ENCODE measurements at regions not wholly inside any gene's neighbourhood (a gene's known extent, or its start where the extent isn't known, plus 50 kb on each side); places are given as distances from the start of the nearest gene placed in this dataset.
A peak's percentile ranks its signal among the peaks of the same experiment; 100 is the strongest.
"Not testable (repeated sequence)": the region's sequence is repeated elsewhere in the genome, so short reads cannot be mapped to it uniquely, and the experiment has no call there.

GRCh38 chr6:26175033-26175427 lies 87.8 kb downstream of the HFE start:
- DNase-seq, result no peak

- DNase-seq, result peak in 3 of 5 experiments; percentile 27 to 84 (median 50)
Measured at GRCh38 chr6:26175428-26176181, 88.4 kb downstream of the HFE start.

GRCh38 chr6:26179675-26180074 lies 92.4 kb downstream of the HFE start:
- no peak for DNase-seq

- peak in 1 of 5 experiments; percentile 82 for DNase-seq
Measured at GRCh38 chr6:26180346-26180745, 93.1 kb downstream of the HFE start.

GRCh38 chr6:26183237-26183580 lies 96.0 kb downstream of the HFE start:
- no peak for DNase-seq

- DNase-seq, result peak in 4 of 5 experiments; percentile 24 to 94 (median 54)
Measured at GRCh38 chr6:26183581-26184366, 96.5 kb downstream of the HFE start.

GRCh38 chr6:26184367-26184891 lies 97.2 kb downstream of the HFE start:
- DNase-seq, result peak in 1 of 5 experiments; percentile 44

- DNase-seq, result peak in 1 of 5 experiments; percentile 54
Measured at GRCh38 chr6:26185004-26185403, 97.8 kb downstream of the HFE start.

GRCh38 chr6:26185802-26186201 lies 98.6 kb downstream of the HFE start:
- DNase-seq, result no peak

GRCh38 chr6:26186652-26187051 lies 99.4 kb downstream of the HFE start:
- DNase-seq, result no peak

GRCh38 chr6:26187292-26187691 lies 100.1 kb downstream of the HFE start:
- no peak for DNase-seq

GRCh38 chr6:26187981-26188635 lies 100.9 kb downstream of the HFE start:
- peak in 2 of 5 experiments; percentile 38 to 91 for DNase-seq

- DNase-seq, result not testable (repeated sequence)
Measured at GRCh38 chr6:26191512-26191911, 104.3 kb downstream of the HFE start.

- DNase-seq, result no peak
Measured at GRCh38 chr6:26193467-26194328, 106.5 kb downstream of the HFE start.

GRCh38 chr6:26194329-26194701 lies 107.1 kb downstream of the HFE start:
- DNase-seq, result no peak

- DNase-seq, result no peak
Measured at GRCh38 chr6:26194816-26195375, 107.7 kb downstream of the HFE start.

- DNase-seq, result peak; percentile 59 to 97 (median 81)
Measured at GRCh38 chr6:26195376-26195923, 108.2 kb downstream of the HFE start.

- peak in 2 of 5 experiments; percentile 18 to 82 for DNase-seq
Measured at GRCh38 chr6:26195924-26196845, 109.0 kb downstream of the HFE start.

GRCh38 chr6:26196846-26197635 lies 109.8 kb downstream of the HFE start:
- DNase-seq, result peak in 4 of 5 experiments; percentile 38 to 98 (median 80)

GRCh38 chr6:26197636-26197932 lies 110.4 kb downstream of the HFE start:
- no peak for DNase-seq

Data from T-helper 2 cell (primary cell).